Tibial nerve (tissue), 4 donors: ENCODE measurements at regions not wholly inside any gene's neighbourhood (a gene's known extent, or its start where the extent isn't known, plus 50 kb on each side); places are given as distances from the start of the nearest gene placed in this dataset.

ENCODE experiments used
- EP300 ChIP-seq, 2 donors: sonication (generic); formaldehyde crosslinking; IDR thresholded peaks; one replicate each; pipeline ENCODE4 v1.6.1; 2017; ENCODE audit warnings: antibody characterized with exemption in 2 of 2, mild to moderate bottlenecking in 1 of 2
- POLR2A ChIP-seq, 2 donors: fragments of 450-650 bp; IDR thresholded peaks; one replicate each; pipeline ENCODE4 v1.6.1; 2017; ENCODE audit warnings: antibody characterized with exemption in 2 of 2, mild to moderate bottlenecking in 2 of 2, moderate library complexity in 2 of 2
- TF ChIP-seq, protein P1 (sequence below), 5 experiments: fragments of 200-600 bp in 3 of 5; fragments of 450-650 bp in 2 of 5; sonication (generic) in 3 of 5; IDR thresholded peaks; one replicate each; pipeline ENCODE4 v1.5.1; 2016 to 2019; ENCODE audit warnings: antibody characterized with exemption in 5 of 5, mild to moderate bottlenecking in 3 of 5, moderate library complexity in 2 of 5

DNA sequence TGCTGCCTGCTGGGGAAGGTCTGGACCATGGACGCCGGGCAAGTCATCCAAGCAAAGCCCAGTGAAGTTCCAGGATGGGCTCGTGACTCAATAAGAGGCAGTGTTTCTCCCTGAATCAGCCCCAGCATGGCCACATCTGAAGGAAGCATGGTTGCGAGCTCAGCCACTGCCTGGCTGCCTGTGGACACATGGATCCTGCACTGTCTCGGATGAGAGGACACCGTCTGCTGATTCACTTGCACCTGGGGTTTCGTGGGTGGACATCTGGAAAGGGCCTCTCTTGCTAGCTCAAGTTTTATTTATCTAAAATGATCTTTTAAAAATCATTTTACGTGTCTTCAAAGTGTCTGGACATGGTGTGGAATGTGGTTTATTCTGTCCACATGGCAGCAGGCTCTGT, 224.8 kb upstream of the FN1 start:
- TF ChIP-seq POLR2A (IDR thresholded peaks at IDR 0.05): no peak
- TF ChIP-seq, protein P1, sequence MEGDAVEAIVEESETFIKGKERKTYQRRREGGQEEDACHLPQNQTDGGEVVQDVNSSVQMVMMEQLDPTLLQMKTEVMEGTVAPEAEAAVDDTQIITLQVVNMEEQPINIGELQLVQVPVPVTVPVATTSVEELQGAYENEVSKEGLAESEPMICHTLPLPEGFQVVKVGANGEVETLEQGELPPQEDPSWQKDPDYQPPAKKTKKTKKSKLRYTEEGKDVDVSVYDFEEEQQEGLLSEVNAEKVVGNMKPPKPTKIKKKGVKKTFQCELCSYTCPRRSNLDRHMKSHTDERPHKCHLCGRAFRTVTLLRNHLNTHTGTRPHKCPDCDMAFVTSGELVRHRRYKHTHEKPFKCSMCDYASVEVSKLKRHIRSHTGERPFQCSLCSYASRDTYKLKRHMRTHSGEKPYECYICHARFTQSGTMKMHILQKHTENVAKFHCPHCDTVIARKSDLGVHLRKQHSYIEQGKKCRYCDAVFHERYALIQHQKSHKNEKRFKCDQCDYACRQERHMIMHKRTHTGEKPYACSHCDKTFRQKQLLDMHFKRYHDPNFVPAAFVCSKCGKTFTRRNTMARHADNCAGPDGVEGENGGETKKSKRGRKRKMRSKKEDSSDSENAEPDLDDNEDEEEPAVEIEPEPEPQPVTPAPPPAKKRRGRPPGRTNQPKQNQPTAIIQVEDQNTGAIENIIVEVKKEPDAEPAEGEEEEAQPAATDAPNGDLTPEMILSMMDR (IDR thresholded peaks at IDR 0.05): no peak
- TF ChIP-seq EP300 (IDR thresholded peaks at IDR 0.05): no peak
